ENCODE measurements at regions not wholly inside any gene's neighbourhood (a gene's known extent, or its start where the extent isn't known, plus 50 kb on each side); places are given as distances from the start of the nearest gene placed in this dataset.
A peak's percentile ranks its signal among the peaks of the same experiment; 100 is the strongest.

DNA sequence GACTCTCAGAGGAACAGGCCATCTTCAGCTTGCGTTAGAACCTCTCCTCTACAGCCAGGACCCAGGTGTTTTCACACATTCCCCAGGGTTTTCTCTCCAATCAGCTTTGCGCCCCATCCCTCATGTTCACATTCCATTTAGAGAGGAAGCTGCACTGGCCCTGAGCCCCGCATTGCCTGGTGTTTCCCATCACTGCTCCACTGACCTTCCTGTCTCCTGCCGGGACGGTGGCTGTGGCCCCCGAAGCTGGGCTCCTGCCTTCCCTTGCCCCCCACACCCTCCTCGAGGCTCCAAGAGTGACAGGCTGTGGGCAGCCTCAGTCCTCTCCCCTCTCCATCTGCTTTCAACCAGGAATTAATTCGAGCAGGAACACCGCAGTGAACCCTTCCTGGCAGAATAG is 357.3 kb downstream of the THBS2 start:
- DNase-seq = no peak

DNA sequence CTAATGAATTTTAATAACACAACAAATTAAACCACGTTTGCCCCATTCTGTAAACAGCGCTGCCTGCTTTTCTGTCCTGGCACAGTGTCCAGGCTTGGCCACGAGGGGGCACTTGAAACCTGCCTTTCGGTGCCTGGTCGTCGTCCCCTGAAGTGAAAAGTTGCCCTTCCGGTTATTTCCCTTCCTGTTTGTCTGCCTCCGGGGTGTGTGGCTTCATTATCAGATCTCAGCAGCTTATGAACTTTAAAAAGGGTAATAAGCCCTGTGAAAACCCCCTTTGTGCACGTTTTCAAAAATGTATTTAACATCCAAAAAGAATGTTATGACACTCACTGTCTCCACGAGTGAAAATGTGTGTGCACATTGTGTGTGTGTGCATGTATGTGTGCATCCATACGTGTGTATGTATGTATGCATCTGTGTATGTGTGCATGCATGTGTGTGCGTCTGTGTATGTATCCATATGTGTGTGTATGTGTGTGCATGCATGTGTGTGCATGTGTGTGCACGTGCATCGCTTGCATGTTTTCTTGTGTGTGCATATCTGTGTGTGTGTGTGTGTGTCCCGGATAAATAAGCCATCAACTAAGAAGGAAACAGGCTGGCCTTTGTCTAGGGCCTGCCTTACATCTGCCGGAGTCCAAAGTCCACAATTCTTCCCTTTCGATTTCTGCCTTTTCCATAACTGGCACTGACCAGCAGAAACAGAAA is 358.4 kb downstream of the THBS2 start:
- peak; percentile 88 for DNase-seq

DNA sequence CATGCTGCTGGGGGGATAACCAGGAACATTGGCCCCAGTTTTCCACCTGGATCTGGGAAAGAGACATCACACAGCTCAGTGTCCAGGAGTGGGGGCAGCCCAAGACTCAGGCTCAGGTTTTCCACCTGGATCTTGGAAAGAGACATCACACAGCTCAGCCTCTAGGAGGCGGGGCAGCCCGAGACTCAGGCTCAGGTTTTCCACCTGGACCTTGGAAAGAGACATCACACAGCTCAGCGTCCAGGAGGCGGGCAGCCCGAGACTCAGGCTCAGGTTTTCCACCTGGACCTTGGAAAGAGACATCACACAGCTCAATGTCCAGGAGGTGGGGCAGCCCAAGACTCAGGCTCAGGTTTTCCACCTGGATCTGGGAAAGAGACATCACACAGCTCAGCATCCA is 361.6 kb downstream of the THBS2 start:
- no peak for DNase-seq

DNA sequence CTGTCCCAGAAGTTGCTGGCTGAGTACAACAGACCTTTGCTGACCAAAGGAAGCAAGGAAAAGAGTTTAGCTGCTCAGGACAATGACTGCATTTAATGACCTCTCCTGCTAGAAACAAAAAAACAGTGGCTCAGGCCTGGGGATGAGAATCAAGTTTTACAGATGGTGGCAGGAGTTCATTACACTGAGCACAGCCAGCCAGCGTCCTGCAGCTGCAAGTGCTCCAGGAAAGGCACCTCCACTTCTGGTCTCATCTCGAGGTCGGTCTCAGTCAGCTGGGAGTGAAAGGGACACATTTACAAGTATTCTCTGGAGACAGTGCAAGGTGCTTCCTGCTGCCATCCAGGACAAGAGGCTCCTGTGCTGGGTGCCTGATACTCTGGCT is 362.7 kb downstream of the THBS2 start:
- DNase-seq = no peak

DNA sequence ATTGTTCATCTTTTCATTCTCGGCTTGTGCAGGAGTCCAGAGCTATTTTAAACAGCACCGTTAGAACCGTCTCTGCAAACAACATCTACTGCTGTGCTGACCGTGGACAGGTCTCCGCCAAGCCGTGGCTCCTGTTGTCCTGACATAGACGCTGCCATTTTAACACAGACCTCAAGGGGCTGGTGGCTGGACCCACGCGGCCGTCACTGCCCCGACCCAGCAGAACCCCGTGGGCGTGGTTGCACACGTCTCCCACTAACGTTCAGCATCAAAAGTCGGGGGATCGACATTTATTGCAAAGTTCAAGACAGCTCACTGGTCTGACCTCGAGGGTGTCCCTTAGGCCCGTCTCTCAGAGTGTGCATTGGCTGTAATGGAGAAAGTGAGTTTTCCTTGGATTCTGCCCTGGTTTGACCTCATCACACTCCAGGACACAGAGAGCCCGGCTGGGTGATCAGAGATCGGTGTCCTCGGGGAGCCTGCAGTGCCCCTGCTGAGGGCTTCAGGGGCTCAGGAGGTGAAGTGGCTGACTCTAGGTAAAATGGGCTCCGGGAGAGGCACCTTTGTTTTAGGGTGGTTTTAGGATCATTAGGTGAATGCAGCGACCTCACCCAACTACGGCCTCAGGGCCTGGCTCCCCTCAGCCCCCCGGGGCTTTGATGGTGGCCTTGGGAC is 363.2 kb downstream of the THBS2 start:
- DNase-seq = no peak

DNA sequence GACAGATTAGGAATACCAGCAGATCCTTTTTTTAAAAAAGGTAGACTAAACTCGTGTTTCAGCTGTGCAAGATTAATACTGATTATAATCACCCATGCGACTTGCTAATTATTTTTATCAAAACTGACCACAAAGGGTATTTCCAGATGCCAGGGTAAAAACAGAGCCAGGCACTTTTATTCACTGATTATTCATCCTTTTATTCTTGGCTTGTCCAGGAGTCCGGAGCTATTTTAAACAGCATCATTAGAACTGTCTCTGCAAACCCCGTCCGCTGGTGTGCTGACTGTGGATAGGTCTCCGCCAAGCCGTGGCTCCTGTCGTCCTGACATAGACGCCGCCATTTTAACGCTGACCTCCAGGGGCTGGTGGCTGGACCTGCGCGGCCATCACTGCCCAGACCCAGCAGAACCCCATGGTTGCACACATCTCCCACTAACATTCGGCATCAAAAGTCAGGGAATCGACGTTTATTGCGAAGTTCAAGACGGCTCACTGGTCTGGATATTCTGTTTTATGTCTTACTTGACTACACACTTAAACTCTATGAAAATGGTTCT is 364.8 kb downstream of the THBS2 start:
- DNase-seq = no peak

DNA sequence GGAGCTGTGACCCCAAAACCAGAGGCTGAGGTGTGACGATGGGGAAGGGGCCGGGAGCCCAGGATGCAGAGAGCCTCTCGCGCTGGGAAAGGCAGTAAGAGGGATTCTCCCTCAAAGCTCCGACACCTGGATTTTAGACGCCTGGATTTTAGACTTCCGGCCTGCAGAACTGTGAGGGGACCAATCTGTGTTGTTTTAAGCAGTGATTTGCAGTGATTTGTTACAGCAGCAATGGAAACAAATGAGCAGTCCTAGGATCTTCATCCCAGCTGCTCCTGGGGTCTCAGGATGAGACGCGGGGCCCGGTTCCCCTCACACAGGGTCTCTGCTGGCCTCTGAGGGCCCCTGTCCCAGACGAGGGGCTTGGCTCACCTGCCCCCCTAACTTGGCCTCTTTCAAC is 365.5 kb downstream of the THBS2 start:
- DNase-seq = no peak

DNA sequence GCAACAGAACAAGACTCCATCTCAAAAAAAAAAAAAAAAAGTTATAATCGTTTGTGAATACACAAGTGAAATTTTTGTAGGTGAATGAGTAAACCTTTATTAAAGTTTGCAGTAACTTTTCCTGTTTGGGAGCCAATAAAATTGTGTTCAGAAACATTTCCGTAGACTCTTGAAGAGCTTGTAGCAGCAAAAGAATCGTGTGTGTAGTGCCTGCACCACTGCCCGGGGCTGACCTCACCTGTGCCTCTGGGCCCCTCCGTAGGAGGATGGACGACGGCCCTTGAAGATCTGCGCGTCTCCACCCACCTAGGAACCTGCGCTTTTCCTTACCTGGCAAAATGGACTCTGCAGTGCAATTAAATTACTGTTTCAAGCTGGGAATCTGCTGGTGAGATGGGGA is 366.0 kb downstream of the THBS2 start:
- DNase-seq = no peak

DNA sequence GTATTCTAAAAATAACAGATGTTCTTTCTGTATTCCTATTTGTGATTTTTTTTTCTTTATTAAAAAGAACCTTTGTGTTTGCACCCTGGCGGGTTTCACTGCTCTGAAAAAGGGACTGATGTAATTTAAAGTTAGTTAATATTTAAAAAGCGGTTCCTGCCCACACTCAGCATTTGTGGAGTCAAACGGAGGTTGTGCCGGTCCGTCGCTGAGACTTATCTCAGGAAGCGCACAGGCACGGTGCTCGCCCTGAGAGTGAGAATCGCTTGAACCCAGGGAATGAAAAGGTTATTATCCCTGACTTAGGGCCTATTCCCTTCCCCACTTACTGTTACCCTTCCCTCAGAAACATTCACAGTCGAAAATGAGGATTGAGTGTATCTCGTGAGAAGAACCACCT is 366.7 kb downstream of the THBS2 start:
- no peak for DNase-seq

DNA sequence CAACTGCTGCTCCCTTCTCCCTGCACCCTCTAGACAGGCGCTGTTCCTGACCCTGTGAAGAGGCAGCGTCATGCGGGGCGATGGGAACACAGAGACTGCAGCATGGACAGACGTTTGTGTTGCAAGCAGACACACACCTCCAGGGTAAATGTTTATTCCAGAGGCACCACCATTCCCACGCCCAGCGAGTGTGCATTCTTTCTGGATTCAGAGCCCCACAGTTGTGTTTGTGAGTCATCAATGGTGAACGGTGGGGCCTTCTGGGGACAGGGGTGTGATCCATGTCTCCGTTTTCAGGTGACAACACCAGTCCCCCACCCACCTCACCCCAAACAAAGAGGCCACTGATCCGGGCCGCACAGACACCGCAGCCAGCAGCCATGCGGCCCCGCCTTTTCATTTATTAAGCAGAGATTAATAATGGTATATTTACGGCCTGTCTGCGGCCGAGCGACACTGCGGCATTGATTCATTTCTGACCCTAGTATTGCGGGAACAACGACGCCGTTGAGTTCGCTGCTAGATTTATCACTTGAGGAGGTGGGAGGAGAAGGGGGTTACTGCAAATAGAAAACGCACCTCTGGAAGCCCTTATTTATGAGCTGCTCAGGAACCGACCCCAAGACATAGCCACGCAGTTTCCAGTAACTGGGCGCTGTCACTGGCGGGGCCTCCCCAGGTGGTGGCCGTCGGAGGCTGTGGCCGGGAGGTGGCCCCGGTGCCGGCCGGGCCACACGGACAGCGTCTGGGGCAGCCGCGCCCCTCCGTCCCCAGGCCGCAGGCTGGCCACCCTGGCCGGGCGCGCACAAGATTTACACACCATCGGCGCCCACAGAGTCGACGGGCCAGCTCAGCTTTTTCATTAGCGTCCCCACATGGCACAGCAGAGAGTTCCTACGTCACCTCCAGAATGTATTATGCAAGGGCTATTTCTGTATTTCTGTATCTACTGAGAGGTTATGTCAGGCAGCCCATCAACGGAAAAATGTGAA is 367.6 kb downstream of the THBS2 start:
- no peak for DNase-seq

DNA sequence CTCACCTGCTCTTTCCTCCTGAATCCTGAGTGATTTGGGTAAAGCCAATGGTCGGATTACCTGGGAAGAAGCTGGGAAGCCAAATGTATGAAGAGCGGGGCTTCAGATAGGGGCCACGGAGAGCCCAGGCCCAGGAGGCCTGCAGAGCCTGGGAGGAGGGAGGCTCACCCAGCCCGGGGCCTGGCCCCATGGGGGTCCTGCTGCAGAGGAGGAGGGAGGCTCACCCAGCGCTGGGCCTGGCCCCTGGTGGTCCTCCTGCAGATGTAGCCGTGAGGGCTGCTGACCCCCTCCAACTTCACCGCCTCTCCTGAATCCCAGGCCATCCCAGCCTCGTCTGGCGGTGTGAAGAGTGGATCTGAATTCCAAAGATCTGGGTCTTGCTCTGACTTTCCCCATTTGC is 368.4 kb downstream of the THBS2 start:
- DNase-seq = no peak

DNA sequence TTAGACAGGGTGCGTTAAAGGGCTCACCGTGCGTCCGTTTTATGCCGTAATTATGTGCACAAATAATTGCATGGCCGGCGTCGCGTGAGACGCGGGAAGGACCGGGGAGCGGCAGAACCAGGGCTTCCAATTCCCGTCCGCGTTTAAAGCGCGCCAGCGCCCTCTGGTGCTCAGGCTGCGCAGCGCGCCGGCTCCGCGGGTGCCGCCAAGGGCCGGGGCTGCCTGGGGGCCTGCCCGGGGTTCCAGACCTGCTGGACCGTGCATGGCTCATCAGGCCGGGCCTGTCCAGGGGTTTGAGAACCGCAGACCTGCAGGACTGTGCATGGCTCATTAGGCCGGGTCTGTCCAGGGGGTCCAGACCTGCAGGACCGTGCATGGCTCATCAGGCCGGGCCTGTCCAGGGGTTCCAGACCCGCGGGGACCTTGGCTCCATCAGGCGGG is 369.0 kb downstream of the THBS2 start:
- DNase-seq = peak; percentile 66

DNA sequence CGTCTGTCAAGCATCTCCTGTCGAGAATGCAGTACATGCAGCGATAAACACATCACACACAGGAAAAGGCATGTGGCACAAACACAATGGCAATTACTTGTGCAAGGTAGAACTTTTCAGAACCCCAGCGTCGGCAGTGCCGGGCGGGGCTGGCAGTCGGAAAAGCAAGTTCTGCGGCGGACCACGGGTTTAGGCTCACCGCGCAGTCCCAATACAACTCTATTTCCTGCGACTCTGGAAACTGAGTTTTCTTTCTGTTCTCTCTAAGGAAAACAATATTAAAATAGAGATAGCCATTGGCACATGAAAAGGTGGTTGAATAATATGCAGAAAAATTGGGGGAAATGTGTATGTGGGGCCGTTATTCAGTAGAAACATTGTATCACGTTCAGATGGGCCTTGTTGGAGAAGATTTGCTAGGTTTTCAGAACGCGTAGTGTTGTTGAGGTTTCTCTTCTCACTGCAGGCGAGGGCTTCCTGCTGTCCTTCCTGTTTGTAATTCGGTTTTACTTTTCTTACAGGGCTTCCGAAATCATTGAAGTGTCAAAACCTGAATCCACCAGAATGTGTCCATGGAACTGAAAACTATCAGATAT is 369.5 kb downstream of the THBS2 start:
- no peak for DNase-seq

DNA sequence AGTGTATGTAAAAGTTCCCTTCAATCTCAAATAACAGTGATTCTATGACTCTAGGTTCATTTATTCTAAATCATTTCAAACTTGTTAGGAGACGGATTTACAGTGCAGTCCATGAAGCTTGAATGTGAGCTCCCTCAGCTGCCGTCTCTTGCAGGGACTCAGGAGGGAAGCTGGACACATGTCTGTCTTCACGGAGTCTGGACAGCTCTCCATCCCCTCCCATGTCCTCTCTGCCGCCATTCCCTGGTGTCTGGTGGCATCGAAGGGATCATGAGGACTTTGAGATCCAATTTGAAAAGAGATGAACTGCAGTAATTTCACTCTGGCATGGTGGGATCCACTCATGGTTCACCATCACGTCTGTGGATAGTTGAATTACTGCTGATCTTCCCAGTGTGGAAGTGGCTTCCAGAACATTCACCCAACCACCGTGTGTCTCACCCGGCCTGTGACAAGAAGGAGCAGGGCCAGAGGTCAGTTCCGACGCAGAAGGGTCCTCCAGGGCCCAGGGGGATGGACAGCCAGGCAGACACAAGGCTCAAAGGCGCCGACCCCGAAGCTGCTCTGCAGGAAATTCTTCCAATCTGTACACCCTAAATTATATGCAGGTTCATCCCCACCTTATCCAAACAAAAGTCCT is 370.1 kb downstream of the THBS2 start:
- no peak for DNase-seq

DNA sequence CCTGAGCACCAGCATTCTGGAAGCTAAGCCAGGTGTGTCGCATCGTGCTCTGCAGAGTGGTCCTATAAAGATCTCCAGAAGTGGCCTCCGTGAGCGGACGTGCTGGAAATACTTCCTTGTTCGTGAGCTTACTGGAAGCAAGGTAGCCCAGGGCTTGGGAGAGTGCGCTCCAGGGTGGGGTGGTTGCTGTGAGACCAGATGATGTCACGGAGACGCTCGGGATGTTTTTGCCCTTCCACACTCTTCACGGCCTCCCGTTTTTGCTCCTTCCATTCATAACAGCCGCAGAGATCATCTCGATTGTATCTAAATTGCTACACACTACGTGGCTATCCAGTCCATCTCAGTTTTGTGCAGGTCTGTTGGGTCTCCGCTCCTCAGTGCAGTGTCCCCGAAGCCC is 373.4 kb downstream of the THBS2 start:
- DNase-seq = no peak

DNA sequence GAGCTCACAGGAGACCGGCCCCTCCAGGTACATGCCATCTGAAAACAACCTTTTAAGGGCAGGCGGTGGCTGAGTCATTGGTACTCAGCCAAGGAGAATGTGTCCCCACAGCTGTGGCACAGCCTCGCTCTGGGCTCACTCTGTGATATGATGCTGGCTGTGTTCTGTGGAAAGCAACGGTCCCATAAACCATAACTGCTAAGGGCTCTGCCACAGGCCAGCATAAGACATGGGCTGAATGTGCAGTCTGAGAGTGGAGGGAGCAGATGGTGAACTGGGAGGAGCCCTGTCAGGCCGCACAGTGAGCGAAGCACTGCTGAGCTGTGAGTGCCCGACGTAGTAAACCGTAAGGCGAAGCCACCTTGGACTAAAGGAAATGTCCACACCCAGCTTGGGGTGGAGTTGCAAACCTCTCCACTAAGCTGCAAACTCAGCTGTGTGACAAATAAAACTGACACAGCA is 375.8 kb downstream of the THBS2 start:
- peak; percentile 87 for DNase-seq

DNA sequence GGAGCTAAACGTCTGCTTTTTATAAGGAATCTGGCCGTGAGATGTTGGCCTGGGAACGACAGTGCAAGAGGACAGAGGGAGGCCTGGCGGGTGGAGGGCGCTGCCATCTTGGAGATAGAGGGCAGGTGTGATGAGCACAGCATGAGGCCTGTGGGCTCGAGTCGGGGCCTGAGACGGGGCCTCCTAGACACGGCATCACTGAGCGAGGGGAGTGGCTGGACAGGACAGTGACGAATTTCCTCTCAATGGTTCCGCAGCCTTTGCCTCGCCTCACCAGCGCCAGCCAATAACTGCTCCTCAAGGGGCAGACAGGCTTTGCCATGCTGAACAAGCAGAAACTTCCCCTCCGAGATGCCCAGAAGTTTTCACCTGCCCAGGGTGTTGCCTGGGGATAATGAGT is 376.7 kb downstream of the THBS2 start:
- no peak for DNase-seq

DNA sequence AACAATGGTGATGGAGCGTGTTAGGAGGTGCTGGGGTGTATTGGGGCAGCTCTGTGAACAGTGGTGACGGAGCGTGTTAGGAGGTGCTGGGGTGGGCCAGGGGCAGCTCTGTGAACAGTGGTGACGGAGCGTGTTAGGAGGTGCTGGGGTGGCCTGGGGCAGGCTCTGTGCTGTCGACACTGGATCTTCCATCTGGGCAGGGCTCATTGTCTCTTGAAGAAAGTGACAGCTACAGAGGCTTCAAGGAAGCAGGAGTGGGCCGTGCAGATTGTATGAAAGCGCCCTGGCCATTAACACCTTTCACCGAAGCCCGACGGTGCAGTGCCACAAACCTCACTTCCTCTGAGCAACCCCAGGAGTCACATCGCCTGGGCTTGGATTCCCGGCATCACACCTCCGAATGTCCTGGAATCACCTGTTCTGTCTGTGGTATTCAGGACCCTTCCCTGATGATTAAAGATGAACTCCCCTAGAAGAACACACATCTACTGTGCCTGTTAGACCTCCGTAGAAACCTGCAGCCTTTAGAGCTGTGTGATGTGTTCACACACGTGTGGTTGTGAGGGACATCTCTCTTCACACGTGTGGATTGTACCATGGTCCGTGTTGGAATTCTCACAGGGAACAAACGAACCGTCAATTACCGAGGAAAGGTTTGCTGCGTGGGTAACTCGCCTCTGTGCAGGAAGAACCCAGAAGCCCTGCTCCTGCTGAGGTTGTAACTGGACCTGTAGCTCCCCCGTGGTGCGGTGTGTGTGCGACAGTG is 377.7 kb downstream of the THBS2 start:
- DNase-seq = no peak

DNA sequence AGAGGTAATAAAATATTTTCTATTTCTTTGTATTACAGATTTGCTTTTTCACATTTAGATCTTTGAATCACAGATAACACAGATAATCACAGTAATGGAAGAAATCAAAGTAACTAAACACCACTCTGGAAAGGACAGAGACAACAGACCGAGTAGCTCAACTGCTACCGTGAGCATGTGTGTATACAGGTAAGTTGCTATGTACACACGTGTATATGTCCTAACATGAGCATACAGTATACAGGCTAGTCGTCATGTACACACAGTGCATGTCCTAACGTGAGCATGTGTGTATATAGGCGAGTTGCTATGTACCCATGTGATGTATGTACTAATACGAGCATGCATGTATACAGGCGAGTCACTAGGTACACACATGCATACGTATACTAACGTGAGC is 379.0 kb downstream of the THBS2 start:
- no peak for DNase-seq

DNA sequence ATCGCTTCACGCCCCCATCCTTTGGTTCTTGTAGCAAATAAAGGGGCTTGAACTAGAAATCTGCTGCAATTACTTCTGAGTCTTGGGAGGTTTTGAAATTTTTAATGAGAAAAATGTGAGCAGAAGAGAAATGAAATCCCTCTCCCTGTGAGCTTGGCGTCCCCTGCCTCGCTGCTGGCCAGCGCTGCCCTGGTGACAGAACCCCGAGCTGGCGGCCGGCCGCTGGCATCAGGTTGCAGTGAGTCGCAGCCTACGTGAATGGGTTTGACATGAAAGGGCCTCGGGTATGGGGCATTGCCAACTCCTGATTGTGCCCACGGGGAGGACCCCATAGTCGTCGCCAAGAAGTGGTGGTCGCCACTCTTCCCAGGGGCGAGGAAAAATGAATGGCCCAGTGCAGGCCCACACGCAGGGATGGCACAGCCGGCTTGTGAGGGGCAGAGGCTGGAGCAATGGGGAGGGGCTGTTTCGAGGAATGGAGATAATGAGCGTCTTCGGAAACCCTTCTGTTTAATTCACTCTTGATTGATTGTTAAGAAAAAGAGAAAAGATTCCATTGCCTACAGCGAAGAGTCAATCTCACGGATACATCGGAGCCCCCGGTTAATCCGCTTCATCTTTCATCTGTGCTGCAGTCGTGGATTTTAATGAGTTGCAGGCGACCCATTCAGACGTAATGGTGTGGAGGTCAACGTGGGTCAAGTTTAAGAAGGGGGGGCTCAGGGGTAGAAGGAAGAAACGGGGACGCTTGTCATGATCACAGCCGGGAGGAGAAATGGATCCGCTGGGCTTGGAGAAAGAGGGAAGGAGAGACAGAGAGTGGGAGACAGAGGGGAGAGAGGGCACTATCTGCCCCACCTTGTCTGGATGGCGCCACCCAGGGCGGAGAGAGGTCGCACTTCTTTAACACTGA is 380.1 kb downstream of the THBS2 start:
- no peak for DNase-seq

Measured in NCI-H345 (cell line).